OCI-LY1 (cell line): ENCODE measurements at regions not wholly inside any gene's neighbourhood (a gene's known extent, or its start where the extent isn't known, plus 50 kb on each side); places are given as distances from the start of the nearest gene placed in this dataset.

ENCODE experiments used
- H2AFZ ChIP-seq: fragments of 200-600 bp; sonication (generic), shearing (Covaris generic); 2 replicates; pipeline ENCODE4 v1.6.0; 2014; ENCODE audit warnings: antibody characterized with exemption, mild to moderate bottlenecking, low read length
- H3F3A ChIP-seq: fragments of 200-600 bp; sonication (generic), shearing (Covaris generic); 2 replicates; pipeline ENCODE4 v1.6.0; 2014; ENCODE audit warnings: mild to moderate bottlenecking, antibody characterized with exemption, low read length, moderate library complexity; ENCODE audit not compliant: insufficient read depth
- H3K27ac ChIP-seq: fragments of 200-600 bp; sonication (generic); 2 replicates; pipeline ENCODE4 v1.5.1; 2014; ENCODE audit warnings: low read length, mixed run types, mild to moderate bottlenecking, low read depth; ENCODE audit not compliant: poor library complexity, severe bottlenecking
- H3K27me3 ChIP-seq: fragments of 200-600 bp; sonication (generic); 2 replicates; pipeline ENCODE4 v1.6.0; 2014; ENCODE audit warnings: antibody characterized with exemption, mild to moderate bottlenecking, low read length, moderate library complexity; ENCODE audit not compliant: insufficient read depth
- H3K36me3 ChIP-seq: fragments of 200-600 bp; sonication (generic); 2 replicates; pipeline ENCODE4 v1.6.1; 2014; ENCODE audit warnings: mild to moderate bottlenecking, antibody characterized with exemption, low read length, moderate library complexity, mixed read lengths; ENCODE audit not compliant: insufficient read depth
- H3K4me1 ChIP-seq: fragments of 200-600 bp; sonication (generic); 2 replicates; pipeline ENCODE4 v1.5.1; 2014; ENCODE audit warnings: mild to moderate bottlenecking, low read length, moderate library complexity; ENCODE audit not compliant: insufficient read depth, severe bottlenecking
- H3K4me2 ChIP-seq: fragments of 200-600 bp; sonication (generic), shearing (Covaris generic); 2 replicates; pipeline ENCODE4 v1.6.1; 2014; ENCODE audit warnings: low read length
- H3K4me3 ChIP-seq: fragments of 200-600 bp; sonication (generic); 2 replicates; pipeline ENCODE4 v1.5.1; 2014; ENCODE audit warnings: low read length, low read depth, mild to moderate bottlenecking, mixed read lengths; ENCODE audit not compliant: poor library complexity, severe bottlenecking
- H3K79me2 ChIP-seq: fragments of 200-600 bp; shearing (Covaris generic); 2 replicates; pipeline ENCODE4 v1.6.1; 2016; ENCODE audit warnings: mixed run types, low read length, mixed read lengths; ENCODE audit not compliant: insufficient read depth
- H3K9ac ChIP-seq: fragments of 200-600 bp; sonication (generic), shearing (Covaris generic); 2 replicates; pipeline ENCODE4 v1.6.1; 2014; ENCODE audit warnings: mild to moderate bottlenecking, low read length, mixed read lengths
- H3K9me2 ChIP-seq: fragments of 200-600 bp; sonication (generic), shearing (Covaris generic); 2 replicates; pipeline ENCODE4 v1.6.1; 2014; ENCODE audit warnings: low read depth, mild to moderate bottlenecking, low read length, mixed read lengths
- H3K9me3 ChIP-seq: fragments of 200-600 bp; shearing (Covaris generic); 2 replicates; pipeline ENCODE4 v1.6.1; 2014; ENCODE audit warnings: low read length, mixed read lengths
- H4K20me1 ChIP-seq: fragments of 200-600 bp; sonication (generic), shearing (Covaris generic); 2 replicates; pipeline ENCODE4 v1.6.0; 2016; ENCODE audit warnings: mild to moderate bottlenecking, low read length; ENCODE audit not compliant: insufficient read depth
- CTCF ChIP-seq: fragments of 200-600 bp; sonication (generic), shearing (Covaris generic); IDR thresholded peaks from 2 replicates; pipeline ENCODE4 v1.5.1; 2017; ENCODE audit warnings: mild to moderate bottlenecking, antibody characterized with exemption, low read length, moderate library complexity, mixed read lengths
- EZH2 ChIP-seq: fragments of 200-600 bp; sonication (generic), shearing (Covaris generic); IDR thresholded peaks from 2 replicates; pipeline ENCODE4 v1.8.0; 2017; ENCODE audit warnings: borderline replicate concordance, mixed run types, mild to moderate bottlenecking, antibody characterized with exemption, low read length, moderate library complexity, mixed read lengths

GRCh38 chr4:138410266-138410665 is 168.1 kb upstream of the SLC7A11 start:
- TF ChIP-seq CTCF (no peak), EZH2 (no peak)
- no peak overlapping the region for H3K4me3 ChIP-seq

GRCh38 chr4:138409670-138410069 is 167.5 kb upstream of the SLC7A11 start:
- no peaks in the 10 kb centered on the region for H3K79me2 ChIP-seq
- H4K20me1 ChIP-seq: no peaks in the 10 kb centered on the region
- H3K27ac ChIP-seq: no peak overlapping the region
- no peak overlapping the region for H3K4me3 ChIP-seq
- no peak overlapping the region for H3K9ac ChIP-seq
- no peaks in the 10 kb centered on the region for H3K4me1 ChIP-seq
- H3K4me2 ChIP-seq: no peak overlapping the region
- no peaks in the 10 kb centered on the region for H3F3A ChIP-seq
- no peaks in the 10 kb centered on the region for H3K36me3 ChIP-seq
- H3K27me3 ChIP-seq: no peaks in the 10 kb centered on the region
- no peak overlapping the region for H2AFZ ChIP-seq
- H3K9me3 ChIP-seq: no peaks in the 10 kb centered on the region
- H3K9me2 ChIP-seq: no peaks in the 10 kb centered on the region
- no peak for TF ChIP-seq EZH2
- no peak for TF ChIP-seq CTCF

More at GRCh38 chr4:138410266-138410665, 168.1 kb upstream of the SLC7A11 start:
- Histone ChIP-seq H3K9ac (no peak overlapping the region), H3K27ac (no peak overlapping the region), H3K79me2 (no peaks in the 10 kb centered on the region), H4K20me1 (no peaks in the 10 kb centered on the region), H3K4me1 (no peaks in the 10 kb centered on the region), H2AFZ (no peak overlapping the region), H3K27me3 (no peaks in the 10 kb centered on the region), H3F3A (no peaks in the 10 kb centered on the region), H3K4me2 (no peak overlapping the region), H3K9me3 (no peaks in the 10 kb centered on the region), H3K9me2 (no peaks in the 10 kb centered on the region), H3K36me3 (no peaks in the 10 kb centered on the region)

DNA sequence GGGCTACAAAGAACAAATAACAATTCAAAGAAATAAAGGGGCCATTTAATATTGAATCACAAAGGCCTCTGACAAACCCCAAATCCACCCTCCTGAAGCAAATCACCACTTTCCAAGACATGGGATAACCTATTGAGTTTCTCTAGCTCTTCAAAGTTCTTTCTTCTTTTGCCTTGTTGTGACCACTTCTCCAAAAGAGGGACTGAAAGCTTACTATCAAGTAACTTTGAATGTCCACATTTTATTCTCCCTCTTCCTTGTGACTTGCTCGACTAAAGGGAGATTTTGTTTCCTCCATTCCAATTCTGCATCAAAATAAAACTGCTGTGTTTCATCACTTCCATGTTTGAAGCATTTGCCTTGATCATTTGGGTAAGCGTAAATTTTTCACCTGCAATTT is 166.6 kb upstream of the SLC7A11 start:
- Histone ChIP-seq H3K9me3 (no peaks in the 10 kb centered on the region), H2AFZ (no peak overlapping the region), H3K36me3 (no peaks in the 10 kb centered on the region), H3F3A (no peaks in the 10 kb centered on the region), H3K27me3 (no peaks in the 10 kb centered on the region), H3K4me1 (no peaks in the 10 kb centered on the region), H3K4me2 (no peak overlapping the region), H4K20me1 (no peaks in the 10 kb centered on the region), H3K4me3 (no peak overlapping the region), H3K27ac (no peak overlapping the region), H3K9ac (no peak overlapping the region), H3K79me2 (no peaks in the 10 kb centered on the region), H3K9me2 (no peaks in the 10 kb centered on the region)
- TF ChIP-seq CTCF: no peak
